Neural cell (in vitro differentiated cells): ENCODE measurements at regions not wholly inside any gene's neighbourhood (a gene's known extent, or its start where the extent isn't known, plus 50 kb on each side); places are given as distances from the start of the nearest gene placed in this dataset.
A peak's percentile ranks its signal among the peaks of the same experiment; 100 is the strongest.

Source experiments
- CTCF ChIP-seq: fragments of 450-650 bp; IDR thresholded peaks from 2 replicates; pipeline ENCODE4 v1.5.1; 2014; ENCODE audit warnings: antibody characterized with exemption, mild to moderate bottlenecking, moderate library complexity; ENCODE audit not compliant: poor library complexity, severe bottlenecking
- EP300 ChIP-seq: fragments of 450-650 bp; conservative IDR thresholded peaks from 2 replicates; pipeline ENCODE4 v1.6.1; 2014; ENCODE audit warnings: antibody characterized with exemption, mild to moderate bottlenecking, moderate library complexity; ENCODE audit not compliant: poor library complexity, severe bottlenecking
- EZH2 ChIP-seq: fragments of 200-600, 300-800 bp; shearing (Covaris generic), sonication (generic); IDR thresholded peaks from 2 replicates; pipeline ENCODE4 v1.6.1; 2014; ENCODE audit warnings: antibody characterized with exemption, low read length, borderline replicate concordance, mild to moderate bottlenecking; ENCODE audit not compliant: insufficient read depth, poor library complexity, severe bottlenecking
- RAD21 ChIP-seq: fragments of 450-650 bp; conservative IDR thresholded peaks from 2 replicates; pipeline ENCODE4 v1.6.1; 2014; ENCODE audit warnings: antibody characterized with exemption, mild to moderate bottlenecking, moderate library complexity
- REST ChIP-seq: IDR thresholded peaks from 2 replicates; pipeline ENCODE4 v1.6.1; 2012; ENCODE audit warnings: borderline replicate concordance
- SMC3 ChIP-seq: fragments of 450-650 bp; conservative IDR thresholded peaks from 2 replicates; pipeline ENCODE4 v1.6.1; 2014; ENCODE audit warnings: antibody characterized with exemption, mild to moderate bottlenecking, moderate library complexity; ENCODE audit not compliant: poor library complexity

DNA sequence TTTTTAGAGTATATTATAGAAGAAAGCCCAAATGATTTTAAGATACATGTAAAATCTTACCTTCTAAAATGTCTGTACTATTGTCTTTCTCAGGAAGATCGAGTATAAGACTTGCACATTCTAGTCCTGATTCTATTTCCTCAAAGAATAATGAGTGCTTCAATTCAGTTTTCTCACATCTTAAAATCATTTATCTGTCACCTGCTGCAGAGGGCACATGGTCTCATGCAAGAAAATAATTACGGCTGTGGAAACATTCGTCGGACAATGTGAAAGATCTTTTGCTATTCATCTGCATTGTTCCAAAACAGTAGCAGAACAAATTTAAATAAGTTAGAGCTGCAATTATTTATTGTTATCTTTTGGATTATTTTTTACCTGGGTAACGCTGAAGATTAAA, 1403.5 kb downstream of the PCDH9 start:
- no peak for TF ChIP-seq REST
- TF ChIP-seq RAD21 = no peak
- TF ChIP-seq CTCF = no peak
- TF ChIP-seq EZH2 = no peak
- TF ChIP-seq EP300 = peak; percentile 34
- no peak for TF ChIP-seq SMC3
